UCSD-AML1 (cell line): ENCODE measurements at regions not wholly inside any gene's neighbourhood (a gene's known extent, or its start where the extent isn't known, plus 50 kb on each side); places are given as distances from the start of the nearest gene placed in this dataset.

Experiments
- DNase-seq: peaks from one replicate; lab custom pipeline; 2025; ENCODE audit not compliant: unreplicated experiment; lab: John Stamatoyannopoulos, UW

DNA sequence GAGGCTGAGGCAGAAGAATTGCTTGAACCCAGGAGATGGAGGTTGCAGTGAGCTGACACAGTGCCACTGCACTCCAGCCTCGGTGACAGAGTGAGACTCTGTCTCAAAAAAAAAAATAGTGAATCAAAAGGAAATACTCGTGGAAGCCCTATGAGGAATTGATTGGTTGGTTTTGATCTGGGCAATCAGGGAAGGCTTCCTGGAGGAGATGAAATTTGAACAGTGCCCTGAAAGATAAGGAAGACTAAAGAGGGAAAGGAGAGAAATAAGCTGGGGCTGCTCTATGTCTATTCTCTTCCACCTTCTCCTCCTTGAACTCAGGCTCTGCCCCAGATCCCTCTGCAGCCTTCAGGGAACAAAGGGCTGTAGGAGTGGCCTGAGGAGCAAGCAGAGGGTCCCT is 54.1 kb downstream of the IRF2BPL start:
- no peak for DNase-seq

DNA sequence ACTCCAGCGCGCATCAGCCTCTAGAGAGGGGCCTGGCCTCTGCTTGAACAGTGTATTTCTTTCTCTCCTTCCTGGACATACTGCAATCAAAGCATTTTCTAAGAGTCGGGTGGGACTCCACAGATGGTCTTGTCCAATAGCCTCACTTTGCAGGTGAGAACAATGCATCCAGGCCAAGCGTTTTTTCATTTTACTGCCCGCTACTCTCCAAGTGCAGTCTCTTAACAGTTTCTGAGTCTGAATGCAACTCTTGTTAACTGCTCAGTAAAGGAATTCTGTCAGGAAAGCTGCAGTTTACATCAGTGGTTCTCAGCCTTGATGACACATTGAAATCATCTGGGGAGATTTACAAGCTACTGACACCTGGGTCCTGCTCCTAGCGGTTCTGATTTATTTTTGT is 57.0 kb downstream of the IRF2BPL start:
- DNase-seq: no peak

DNA sequence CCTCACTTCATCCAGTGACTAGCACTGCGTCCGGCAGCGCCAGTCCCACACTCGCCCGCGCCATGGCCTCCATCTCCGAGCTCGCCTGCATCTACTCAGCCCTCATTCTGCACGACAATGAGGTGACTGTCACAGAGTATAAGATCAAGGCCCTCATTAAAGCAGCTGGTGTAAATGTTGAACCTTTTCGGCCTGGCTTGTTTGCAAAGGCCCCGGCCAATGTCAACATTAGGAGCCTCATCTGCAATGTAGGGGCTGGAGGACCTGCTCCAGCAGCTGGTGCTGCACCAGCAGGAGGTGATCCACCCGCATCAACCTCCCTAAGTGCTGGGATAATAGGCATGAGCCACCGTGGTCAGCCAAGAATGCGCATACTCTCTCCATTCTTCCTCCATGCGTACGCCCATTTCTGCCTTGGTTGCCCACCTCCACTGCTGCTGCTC is 59.9 kb downstream of the IRF2BPL start:
- no peak for DNase-seq

DNA sequence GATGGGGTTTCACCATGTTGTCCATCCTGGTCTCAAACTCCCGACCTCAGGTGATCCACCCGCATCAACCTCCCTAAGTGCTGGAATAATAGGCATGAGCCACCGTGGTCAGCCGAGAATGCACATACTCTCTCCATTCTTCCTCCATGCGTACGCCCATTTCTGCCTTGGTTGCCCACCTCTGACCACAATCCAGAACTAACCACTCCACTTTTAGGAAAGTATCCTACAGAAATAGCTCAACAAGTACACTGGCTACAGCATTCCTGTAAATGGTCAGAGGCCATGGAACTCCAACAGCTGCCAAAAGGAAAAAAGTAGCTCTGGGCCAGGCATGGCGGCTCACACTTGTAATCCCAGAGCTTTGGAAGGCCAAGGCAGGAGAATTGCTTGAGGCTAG is 60.7 kb downstream of the IRF2BPL start:
- DNase-seq: no peak

DNA sequence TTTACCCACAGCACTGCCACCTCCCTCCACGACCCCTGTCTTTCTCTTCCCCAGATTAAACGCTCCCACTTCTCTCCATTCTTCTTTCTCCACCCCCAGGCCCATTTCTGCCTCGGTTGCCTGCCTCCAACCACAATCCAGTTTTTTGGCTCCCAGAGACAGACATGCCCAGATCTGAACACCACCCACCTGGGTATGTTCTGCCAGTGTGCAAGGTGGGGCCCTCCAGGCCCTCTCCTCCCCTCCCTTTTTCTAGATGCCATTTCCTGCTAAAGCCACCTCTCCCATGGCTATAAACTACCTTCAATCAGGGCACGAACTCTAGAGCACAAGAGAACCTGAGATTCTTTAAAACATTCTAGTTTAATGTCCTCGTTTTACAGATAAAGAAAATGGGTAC is 63.3 kb downstream of the IRF2BPL start:
- DNase-seq: no peak

DNA sequence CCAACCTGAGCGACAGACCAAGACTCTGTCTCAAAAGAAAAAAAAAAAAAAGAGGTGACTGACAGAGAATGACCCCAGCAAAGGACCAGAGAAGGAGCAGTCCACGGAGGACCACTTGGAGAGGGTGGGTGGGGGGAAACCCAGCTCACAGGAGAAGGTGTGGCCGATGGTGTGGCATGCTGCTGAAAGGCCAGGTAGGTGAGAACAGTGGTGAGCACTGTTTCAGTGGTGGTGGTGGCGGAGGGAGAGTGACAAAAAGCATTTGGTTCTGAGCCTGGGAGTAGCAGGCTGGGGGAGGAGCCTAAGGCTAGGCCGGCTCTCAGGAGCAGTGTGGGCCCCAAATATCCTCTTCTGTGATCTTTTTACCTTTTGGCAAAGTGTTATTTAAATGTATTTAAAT is 63.8 kb downstream of the IRF2BPL start:
- DNase-seq: no peak

DNA sequence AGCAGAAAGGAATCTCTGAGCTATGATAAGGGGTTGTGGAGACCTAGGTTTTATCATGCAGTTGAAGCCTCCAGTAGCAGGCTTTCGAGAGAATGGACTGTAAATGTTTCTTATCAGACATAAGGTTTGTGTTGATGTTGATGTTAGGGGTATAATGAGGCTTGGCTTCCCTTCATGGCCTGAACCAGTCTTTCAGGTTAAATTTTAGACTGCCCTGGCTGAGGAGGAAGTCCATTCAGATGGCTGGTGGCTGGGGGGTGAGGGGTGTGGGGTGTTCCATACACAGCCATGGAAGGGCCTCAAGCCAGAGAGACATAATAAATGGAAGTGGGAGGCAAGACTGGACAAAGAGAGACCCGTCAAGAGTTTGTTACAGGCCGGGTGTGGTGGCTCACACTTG is 65.1 kb downstream of the IRF2BPL start:
- DNase-seq: no peak

DNA sequence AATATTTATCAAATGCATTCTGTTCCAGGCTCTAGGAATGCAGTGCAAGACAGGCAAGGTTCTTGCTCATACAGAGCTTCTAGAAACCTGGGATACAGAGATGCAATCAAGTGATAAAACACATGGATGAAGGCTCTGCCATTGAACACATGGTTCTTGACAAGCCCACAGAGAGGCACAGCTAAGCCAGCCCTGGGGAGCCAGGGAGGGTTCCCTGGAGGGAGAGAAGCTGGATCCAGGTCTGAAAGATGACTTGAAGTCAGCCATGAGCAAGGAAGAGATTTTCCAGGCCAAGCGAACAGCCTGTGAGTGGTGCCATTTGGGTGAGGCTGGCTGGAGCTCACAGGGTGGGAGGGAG is 66.2 kb downstream of the IRF2BPL start:
- DNase-seq: no peak

DNA sequence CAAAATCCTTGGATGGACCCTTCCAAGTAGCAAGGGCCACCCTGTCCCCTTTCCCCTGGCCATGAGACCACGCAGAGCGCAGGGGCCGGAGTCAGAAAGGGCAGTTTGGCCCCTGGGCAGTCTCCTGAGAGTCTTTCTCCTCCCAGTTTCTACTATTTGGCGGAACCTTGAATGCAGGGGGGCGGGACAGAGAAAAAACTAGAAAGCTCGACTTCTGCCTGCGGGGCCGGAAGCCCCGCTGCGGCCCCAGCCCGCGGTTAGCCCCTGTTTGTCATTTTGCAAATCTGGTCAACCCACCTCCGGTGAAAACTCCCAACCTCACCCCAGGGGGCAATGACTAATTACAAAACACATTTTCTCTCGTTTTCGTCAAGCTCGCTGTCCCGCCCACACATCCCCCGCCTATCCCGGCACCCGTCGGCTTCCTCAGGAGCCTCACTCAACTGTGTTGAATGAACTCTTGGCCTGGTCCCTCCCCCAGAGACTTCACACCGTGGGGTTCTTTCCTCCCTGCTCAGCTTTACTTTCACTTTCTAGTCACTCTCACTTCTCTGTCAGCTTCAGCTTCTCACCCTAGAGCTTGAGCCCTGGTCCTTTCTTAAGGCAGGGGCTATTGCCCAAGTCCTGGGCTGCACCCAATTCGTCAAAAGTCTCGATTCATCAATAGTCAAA is 66.7 kb downstream of the IRF2BPL start:
- peak; percentile 88 for DNase-seq

DNA sequence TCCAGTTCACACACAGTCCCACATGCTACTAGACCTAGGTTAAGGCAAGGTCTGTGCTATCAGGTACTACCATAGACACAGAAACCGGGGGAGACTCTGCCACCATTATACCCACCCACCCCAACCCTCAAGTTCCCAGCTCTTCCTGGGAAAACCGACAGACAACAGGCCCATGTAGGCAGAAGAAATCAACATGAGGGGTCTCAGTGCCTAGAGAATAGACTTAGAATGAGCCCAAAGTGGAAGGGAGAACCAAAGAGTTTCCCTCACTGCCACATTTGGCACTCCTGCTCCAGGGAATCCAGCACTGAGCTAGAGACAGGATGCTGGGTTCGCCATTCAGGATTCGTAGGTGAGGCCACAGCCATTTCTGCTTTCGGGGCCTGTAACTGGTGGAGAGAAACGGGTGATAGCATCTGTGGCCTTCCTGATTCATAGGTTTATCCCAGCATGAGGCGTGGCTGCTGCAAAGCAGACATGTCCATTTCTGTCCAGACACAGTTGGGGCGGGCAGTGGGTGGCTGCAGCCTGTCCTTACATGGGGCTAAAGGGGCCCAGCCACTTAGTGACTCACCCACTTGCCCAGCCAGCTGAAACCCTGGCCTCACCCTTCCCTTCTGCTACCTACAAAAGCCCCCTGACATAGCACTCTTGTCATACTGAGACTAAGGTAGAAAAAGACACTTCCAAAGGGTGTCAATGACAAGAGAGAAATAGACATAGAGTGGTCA is 69.4 kb downstream of the IRF2BPL start:
- DNase-seq: no peak

DNA sequence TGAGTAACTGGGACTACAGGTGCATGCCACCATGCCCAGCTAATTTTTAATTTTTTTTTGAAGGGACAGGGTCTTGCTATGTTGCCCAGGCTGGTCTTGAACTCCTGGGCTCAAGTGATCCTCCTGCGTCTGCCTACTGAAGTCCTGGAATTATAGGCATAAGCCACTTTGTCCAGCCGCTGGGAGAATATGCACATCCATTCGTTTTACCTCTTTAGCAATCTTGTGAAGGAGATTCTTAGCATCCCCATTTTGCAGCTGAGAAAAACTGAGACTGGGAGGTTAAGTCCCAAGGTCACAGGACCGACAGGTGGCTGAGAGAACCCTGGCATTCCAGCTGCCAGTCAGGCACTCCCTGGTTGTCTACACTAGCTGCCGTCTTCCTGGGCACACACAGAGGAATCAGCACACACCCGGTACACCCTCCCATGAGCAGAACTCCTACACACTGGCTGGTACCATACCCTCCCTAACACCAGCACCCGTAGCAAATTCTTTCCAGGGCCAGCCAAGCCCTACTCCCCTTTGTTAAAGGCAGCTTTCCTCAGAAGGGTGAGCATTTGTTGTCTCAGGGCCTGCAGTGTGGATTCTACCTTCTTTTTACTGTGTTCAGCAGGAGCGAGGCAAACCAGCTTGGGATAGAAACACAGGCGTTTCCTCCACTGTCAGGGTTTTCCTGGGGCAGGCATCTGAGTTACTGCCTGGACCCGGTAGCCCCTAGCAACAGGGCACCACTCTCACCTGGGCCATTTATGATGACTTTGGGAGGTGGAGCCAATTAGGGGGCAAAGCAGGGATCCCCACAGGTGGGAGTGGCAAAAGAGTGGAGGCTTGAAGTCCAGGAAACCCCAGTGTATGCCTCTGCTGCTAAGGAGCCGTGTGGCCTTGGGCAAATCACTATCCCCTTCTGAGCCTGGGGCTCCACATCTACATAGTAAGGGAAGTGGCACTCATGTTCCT is 70.2 kb downstream of the IRF2BPL start:
- no peak for DNase-seq

DNA sequence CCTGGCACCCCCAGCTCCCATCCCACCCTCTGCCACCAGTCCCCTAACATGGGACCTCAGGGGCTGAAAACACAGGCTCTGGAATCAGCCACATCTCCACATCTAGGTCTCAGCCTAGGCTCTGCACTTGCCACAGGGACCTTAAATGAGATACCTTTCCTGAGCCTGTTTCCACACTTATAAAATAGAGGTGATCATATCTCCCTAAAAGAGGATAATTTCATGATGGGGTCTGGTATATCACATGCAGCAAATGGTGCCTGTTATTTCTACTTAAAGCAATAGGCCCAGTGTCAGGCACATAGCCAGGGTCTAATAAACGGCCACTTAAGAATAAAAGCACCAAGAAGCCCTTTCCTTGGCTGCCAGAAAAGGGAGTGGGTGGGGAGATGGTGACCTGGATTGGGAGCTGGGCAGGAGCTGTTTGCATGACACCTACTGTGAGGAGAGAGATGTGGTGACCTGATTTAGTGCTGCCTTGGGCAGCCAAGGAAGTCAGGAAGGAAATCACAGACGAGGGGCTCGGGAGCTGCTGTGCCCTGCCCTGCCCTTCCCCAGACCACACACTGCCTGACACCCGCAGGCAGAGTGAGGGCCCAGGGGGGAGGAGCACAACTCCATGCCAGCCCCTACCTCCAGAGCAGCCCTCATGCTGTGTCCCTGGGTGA is 71.2 kb downstream of the IRF2BPL start:
- peak; percentile 48 for DNase-seq

DNA sequence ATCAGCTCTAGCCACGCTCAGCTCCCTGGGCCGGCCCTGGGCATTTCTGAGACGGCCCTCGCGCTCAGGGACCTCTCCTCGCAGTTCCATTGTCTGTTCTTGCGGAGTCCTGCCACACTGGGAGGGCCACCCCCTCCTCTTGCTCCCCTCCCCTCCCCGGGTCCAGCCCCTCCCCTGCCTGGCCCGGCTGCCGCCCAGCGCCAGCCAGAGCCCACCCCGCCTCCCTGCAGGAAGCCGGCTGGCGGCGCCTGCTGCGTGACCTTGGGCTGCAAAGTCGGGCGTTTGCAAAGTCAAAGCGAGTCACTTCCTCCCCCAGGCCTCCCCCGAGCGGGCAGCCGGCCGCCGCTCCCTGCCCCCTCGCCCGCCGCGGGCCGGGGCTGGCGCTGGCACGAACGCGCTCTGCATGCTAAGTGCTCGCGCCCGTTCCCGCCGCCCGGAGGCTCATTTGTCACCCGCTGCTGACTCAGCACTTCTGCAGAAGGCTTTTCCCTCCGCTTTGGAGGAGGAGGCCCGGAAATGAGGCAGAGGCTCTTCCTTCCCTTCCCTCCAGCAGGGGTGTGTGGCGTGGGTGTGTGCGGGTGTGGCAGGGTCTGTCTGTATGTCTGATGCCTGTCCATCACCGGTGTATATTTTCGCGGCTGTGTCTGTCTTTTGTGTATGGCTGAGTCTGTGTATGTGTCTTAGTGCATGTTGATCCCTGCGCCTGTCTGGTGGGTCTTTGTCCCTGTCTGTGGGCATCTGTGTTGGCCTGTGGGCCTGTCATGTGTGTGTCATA is 72.0 kb downstream of the IRF2BPL start:
- peak; percentile 89 for DNase-seq

DNA sequence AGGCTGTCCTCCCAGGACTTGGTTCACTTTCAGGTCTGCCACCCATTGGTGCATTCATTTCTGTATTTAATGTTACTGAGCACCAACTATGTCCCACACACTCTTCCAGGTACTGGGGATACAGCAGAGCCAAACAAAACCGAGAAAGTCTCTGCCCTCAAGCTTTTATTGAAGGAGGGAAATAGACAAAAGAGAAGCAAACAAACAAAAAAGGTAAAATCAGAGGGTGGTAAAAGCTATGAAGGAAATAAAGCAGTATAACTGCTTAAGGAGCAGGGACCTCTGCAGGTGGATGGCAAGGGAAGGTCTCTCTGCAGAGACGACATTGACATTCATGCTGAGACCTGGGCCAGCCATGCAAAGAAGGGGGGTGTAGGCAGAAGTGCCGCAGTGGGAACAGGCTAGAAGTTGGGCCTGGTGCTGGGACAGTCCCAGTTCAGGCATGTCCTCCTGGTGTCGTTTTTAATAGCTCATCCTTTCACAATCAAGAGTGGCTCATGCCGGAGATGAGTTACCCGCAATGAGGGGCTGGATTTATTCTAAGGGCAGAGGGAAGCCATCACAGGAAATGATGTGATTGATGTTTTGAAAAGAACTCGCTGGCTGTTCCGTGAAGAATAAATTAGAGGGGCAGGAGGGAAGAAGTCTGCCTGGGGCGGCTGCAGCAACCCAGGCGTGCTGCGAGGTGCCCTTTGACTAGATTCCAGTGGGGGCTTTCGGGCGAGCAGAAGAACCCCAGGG is 72.8 kb downstream of the IRF2BPL start:
- DNase-seq: no peak

DNA sequence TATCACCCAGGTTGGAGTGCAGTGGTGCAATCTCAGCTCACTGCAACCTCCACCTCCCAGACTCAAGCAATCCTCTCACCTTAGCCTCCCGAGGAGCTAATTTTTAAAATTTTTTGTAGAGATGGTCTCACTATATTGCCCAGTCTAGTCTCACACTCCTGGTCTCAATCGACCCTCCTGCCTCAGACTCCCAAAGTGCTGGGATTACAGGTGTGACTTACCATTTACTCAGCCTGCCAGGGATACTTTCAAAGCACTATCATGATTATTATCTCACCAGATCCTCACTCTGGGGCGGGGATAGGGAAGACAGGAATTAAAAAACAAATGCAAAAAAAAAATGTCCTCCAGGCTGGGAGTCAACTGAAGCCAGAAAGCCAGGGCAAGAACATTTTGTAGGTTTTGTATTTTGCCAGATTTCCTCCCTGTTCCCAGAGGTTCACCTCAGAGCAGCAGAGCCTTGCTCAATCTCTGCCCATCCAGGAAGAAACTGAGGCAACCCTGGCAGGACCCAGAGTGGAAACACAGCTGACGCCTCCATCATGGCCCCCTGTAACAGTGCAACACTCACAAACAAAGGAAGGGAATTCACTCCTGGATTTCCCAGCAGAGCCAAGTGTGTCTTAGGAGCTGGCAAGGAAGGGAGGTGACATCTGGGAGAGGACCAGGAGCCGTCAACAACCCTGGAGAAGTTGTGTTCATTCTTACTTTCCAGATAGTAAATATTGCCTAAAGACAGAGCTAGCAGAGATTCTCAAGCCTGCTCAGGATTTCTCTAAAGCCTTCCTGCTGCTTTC is 73.9 kb downstream of the IRF2BPL start:
- DNase-seq: no peak

DNA sequence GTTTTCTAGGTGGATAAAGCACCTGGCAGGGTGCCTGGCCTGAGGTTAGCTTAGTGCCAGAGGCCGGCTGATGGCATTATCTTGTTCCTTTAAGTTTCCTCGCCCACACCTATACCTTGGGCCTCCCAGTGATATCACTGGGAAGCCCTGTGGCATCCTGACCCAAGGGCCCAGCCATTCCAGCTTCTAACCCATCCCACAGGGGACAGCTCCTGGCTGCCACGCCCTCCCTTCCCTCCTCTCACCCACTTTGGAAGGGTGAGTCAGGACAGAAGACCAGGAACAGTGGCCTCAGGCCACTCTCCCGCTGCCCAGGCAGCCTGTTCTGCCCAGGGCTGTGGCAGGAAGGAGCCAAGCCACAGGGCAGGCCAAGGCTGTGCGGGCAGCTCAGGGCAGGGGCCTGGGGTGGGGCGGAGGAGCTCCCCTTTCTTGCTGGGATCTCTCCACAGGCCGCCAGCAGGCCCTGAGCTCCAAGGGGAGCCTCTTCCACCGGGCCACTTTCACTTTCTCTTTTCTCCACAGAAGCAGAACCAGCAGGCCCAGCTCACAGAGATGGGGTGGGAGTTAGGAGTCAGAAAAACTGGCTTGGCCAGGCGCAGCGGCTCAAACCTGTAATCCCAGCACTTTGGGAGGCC is 75.1 kb downstream of the IRF2BPL start:
- DNase-seq: peak; percentile 53

DNA sequence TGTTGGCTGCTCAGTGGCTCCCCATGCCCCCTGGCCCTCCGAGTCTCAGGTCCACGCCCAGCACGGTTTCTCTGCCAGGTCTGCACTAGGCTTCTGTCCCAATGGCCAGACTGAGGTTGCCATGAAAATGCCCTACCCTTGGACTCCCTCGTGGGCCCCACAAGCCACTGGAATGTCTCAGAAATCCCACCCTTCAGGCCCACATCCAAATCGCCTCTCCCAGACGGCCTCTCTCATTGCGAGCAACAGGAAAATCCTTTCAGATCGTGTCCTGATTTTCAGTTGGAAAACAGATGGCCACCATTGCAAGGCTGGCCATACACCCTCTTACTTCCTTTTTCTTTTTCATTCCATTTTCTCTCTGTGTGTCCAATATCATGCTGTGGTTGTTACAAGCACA is 77.3 kb downstream of the IRF2BPL start:
- DNase-seq: no peak
